IMR-90 (cell line): ENCODE measurements at regions not wholly inside any gene's neighbourhood (a gene's known extent, or its start where the extent isn't known, plus 50 kb on each side); places are given as distances from the start of the nearest gene placed in this dataset.
"Not testable (repeated sequence)": the region's sequence is repeated elsewhere in the genome, so short reads cannot be mapped to it uniquely, and the experiment has no call there.

Source experiments
- ATAC-seq: fragments of 200-7000 bp; cut with Tn5 transposase; 2 replicates; pipeline ENCODE4 v1.9.1; 2020; ENCODE audit warnings: low read depth, mild to moderate bottlenecking, moderate library complexity
- BruUV-seq: library from RNA; stranded (reverse); fragments of 400-500 nt; replicated peaks from 2 replicates; lab custom pipeline; 2021; lab: Mats Ljungman, UMichigan
- CTCF ChIA-PET: fragments of 300-600 bp; formaldehyde crosslinking; extraction: SDS; loops from one replicate; lab custom pipeline; 2021; ENCODE audit warnings: antibody characterized with exemption; lab: Yijun Ruan, JAX
- POLR2A ChIA-PET: fragments of 300-600 bp; sonication (Branson Sonifier 250); formaldehyde crosslinking; loops from one replicate; lab custom pipeline; 2022; ENCODE audit warnings: antibody characterized with exemption; ENCODE audit not compliant: unreplicated experiment; lab: Charles Lee
- DNase-seq: peaks from one replicate; pipeline ENCODE4 v3.0.0; 2013
- H2AFZ ChIP-seq: replicated peaks from 2 replicates; pipeline ENCODE3; 2013; ENCODE audit warnings: low read length, mild to moderate bottlenecking; ENCODE audit not compliant: poor library complexity
- H2AK5ac ChIP-seq: 2 replicates; pipeline ENCODE4 v1.6.1; 2013; ENCODE audit warnings: low read depth, low read length, inconsistent platforms
- H2AK9ac ChIP-seq: replicated peaks from 2 replicates; pipeline ENCODE3; 2013; ENCODE audit warnings: mild to moderate bottlenecking, low read depth, low read length, moderate library complexity; ENCODE audit not compliant: poor library complexity
- H2BK120ac ChIP-seq: 2 replicates; pipeline ENCODE4 v1.6.1; 2013; ENCODE audit warnings: low read depth, low read length, inconsistent platforms
- H2BK15ac ChIP-seq: 3 replicates; pipeline ENCODE4 v1.6.1; 2013; ENCODE audit warnings: low read depth, low read length, inconsistent platforms
- H2BK20ac ChIP-seq: 2 replicates; pipeline ENCODE4 v1.6.1; 2013; ENCODE audit warnings: low read depth, mild to moderate bottlenecking, inconsistent platforms, low read length, moderate library complexity
- H2BK5ac ChIP-seq: 2 replicates; pipeline ENCODE4 v1.6.1; 2013; ENCODE audit warnings: mild to moderate bottlenecking, low read depth, low read length, inconsistent platforms; ENCODE audit not compliant: poor library complexity, severe bottlenecking
- H3K14ac ChIP-seq: replicated peaks from 2 replicates; pipeline ENCODE4 v1.6.1; 2013; ENCODE audit warnings: low read depth, low read length, inconsistent platforms
- H3K18ac ChIP-seq: 2 replicates; pipeline ENCODE4 v1.6.1; 2013; ENCODE audit warnings: low read depth, low read length, control low read depth
- H3K23ac ChIP-seq: 2 replicates; pipeline ENCODE4 v1.6.1; 2013; ENCODE audit warnings: low read depth, low read length, inconsistent platforms
- H3K27ac ChIP-seq: 2 replicates; pipeline ENCODE4 v1.5.1; 2013; ENCODE audit warnings: mild to moderate bottlenecking, control low read depth, low read length; ENCODE audit not compliant: insufficient read depth
- H3K27me3 ChIP-seq: 2 replicates; pipeline ENCODE4 v1.6.1; 2013; ENCODE audit warnings: low read length; ENCODE audit not compliant: control insufficient read depth, insufficient read depth
- H3K36me3 ChIP-seq: 2 replicates; pipeline ENCODE4 v1.6.1; 2013; ENCODE audit warnings: low read length, mixed read lengths; ENCODE audit not compliant: control insufficient read depth, insufficient read depth
- H3K4ac ChIP-seq: 2 replicates; pipeline ENCODE4 v1.6.1; 2013; ENCODE audit warnings: low read depth, low read length, inconsistent platforms
- H3K4me1 ChIP-seq: 2 replicates; pipeline ENCODE4 v1.6.1; 2013; ENCODE audit warnings: low read length, mixed read lengths; ENCODE audit not compliant: control insufficient read depth, insufficient read depth
- H3K4me2 ChIP-seq: 2 replicates; pipeline ENCODE4 v1.6.1; 2013; ENCODE audit warnings: low read depth, mild to moderate bottlenecking, control low read depth, low read length, moderate library complexity
- H3K4me3 ChIP-seq: 2 replicates; pipeline ENCODE4 v1.5.1; 2013; ENCODE audit warnings: low read depth, mild to moderate bottlenecking, control low read depth, low read length, moderate library complexity; ENCODE audit not compliant: insufficient read depth
- H3K56ac ChIP-seq: 2 replicates; pipeline ENCODE4 v1.6.1; 2013; ENCODE audit warnings: low read length, inconsistent platforms; ENCODE audit not compliant: insufficient read depth; ENCODE audit errors: extremely low read depth
- H3K79me1 ChIP-seq, 2 experiments: 2 replicates each; pipeline ENCODE4 v1.6.1; 2013; ENCODE audit warnings: low read length in 2 of 2, inconsistent platforms in 1 of 2, low read depth in 1 of 2
- H3K9ac ChIP-seq: 2 replicates; pipeline ENCODE4 v1.6.1; 2013; ENCODE audit warnings: low read depth, low read length, control low read depth
- H3K9me1 ChIP-seq: 2 replicates; pipeline ENCODE4 v1.6.1; 2013; ENCODE audit warnings: low read length, inconsistent platforms; ENCODE audit not compliant: insufficient read depth
- H3K9me3 ChIP-seq: 2 replicates; pipeline ENCODE4 v1.6.1; 2013; ENCODE audit warnings: low read length; ENCODE audit not compliant: control insufficient read depth, insufficient read depth
- H4K20me1 ChIP-seq: 2 replicates; pipeline ENCODE4 v1.6.1; 2013; ENCODE audit warnings: low read length, inconsistent platforms; ENCODE audit not compliant: insufficient read depth
- H4K5ac ChIP-seq: 2 replicates; pipeline ENCODE4 v1.6.1; 2013; ENCODE audit warnings: mild to moderate bottlenecking, low read depth, low read length, control low read depth
- H4K8ac ChIP-seq, 2 experiments: 2 replicates each; pipeline ENCODE4 v1.6.1; 2013; ENCODE audit warnings: low read depth in 2 of 2, low read length in 2 of 2, control low read depth in 1 of 2, inconsistent platforms in 1 of 2
- H4K91ac ChIP-seq: 2 replicates; pipeline ENCODE4 v1.6.1; 2013; ENCODE audit warnings: low read depth, low read length, inconsistent platforms; ENCODE audit not compliant: insufficient read depth
- WGBS, 2 experiments: methylation state at CpG; one replicate each; pipeline versions ENCODE4 v1.1.5 to v1.1.7; 2013; ENCODE audit warnings: missing lambda C conversion rate in 2 of 2; ENCODE audit not compliant: insufficient read length in 1 of 2; ENCODE audit errors: extremely low coverage in 2 of 2; 5-methylcytosine and 5-hydroxymethylcytosine counted together
- dilution Hi-C: fragments of 300-500 bp; cut with HindIII; formaldehyde crosslinking; loops from one replicate; pipeline ENCODE4 v1.14.3; 2018; ENCODE audit warnings: low sequenced_read_pairs; ENCODE audit not compliant: unreplicated experiment
- in situ Hi-C: fragments of 300-500 bp; cut with MboI; formaldehyde crosslinking; loops from 3 replicates; pipeline ENCODE4 v1.14.3; 2019; ENCODE audit warnings: low sequenced_read_pairs, inconsistent platforms, mixed read lengths
- intact Hi-C: fragments of 100-400 bp; cut with micrococcal nuclease; formaldehyde crosslinking; loops from 2 replicates; pipeline ENCODE4 v1.10.0; 2022

GRCh38 chr2:224215611-224216010 is 176.5 kb upstream of the SERPINE2 start:
- intact Hi-C loops: not testable (repeated sequence)
- 83% methylated on average over 2 of the region's 3 CpGs; no CpG with 5 or more reads in 1 of the 2 experiments for WGBS, 2 experiments

More at GRCh38 chr2:224215611-224216010, 176.5 kb upstream of the SERPINE2 start:
- H3K18ac ChIP-seq, H3K56ac ChIP-seq, H4K91ac ChIP-seq, H4K20me1 ChIP-seq, H2BK120ac ChIP-seq, dilution Hi-C loops, H3K79me1 ChIP-seq, DNase-seq, in situ Hi-C loops, H4K5ac ChIP-seq, H3K9me1 ChIP-seq, H2BK20ac ChIP-seq, H3K27ac ChIP-seq, H3K9ac ChIP-seq, H3K4me2 ChIP-seq, CTCF ChIA-PET, H2AK9ac ChIP-seq, H3K4ac ChIP-seq, H4K8ac ChIP-seq, H3K4me1 ChIP-seq, H3K27me3 ChIP-seq, H2AFZ ChIP-seq, BruUV-seq, POLR2A ChIA-PET, H3K14ac ChIP-seq, ATAC-seq, H2AK5ac ChIP-seq, H3K4me3 ChIP-seq, H2BK15ac ChIP-seq, H2BK5ac ChIP-seq, H3K23ac ChIP-seq, H3K36me3 ChIP-seq: not testable (repeated sequence)
- H3K9me3 ChIP-seq: peaks cover 10% of the 10 kb centered on the region
